HCT116 (cell line): ENCODE measurements at regions not wholly inside any gene's neighbourhood (a gene's known extent, or its start where the extent isn't known, plus 50 kb on each side); places are given as distances from the start of the nearest gene placed in this dataset.

Experiments
- ATAC-seq: fragments of 200-7000 bp; cut with Tn5 transposase; 2 replicates; pipeline ENCODE4 v1.9.1; 2020; ENCODE audit warnings: mild to moderate bottlenecking, moderate library complexity
- BruUV-seq: library from RNA; stranded (reverse); fragments of 400-500 nt; replicated peaks from 2 replicates; lab custom pipeline; 2021; lab: Mats Ljungman, UMichigan
- CTCF ChIA-PET: fragments of 300-600 bp; sonication (Branson Sonifier 250); formaldehyde crosslinking; loops from one replicate; lab custom pipeline; 2021; ENCODE audit warnings: antibody characterized with exemption; lab: Charles Lee
- POLR2A ChIA-PET: fragments of 300-600, 350-600 bp; sonication (Branson Sonifier 250); formaldehyde crosslinking; loops from one replicate; lab custom pipeline; 2021; ENCODE audit warnings: antibody characterized with exemption; lab: Charles Lee
- RAD21 ChIA-PET, 2 experiments: fragments of 300-600 bp; sonication (Branson Sonifier 250); formaldehyde crosslinking; loops; one replicate each; lab custom pipeline; 2023; ENCODE audit warnings: low total read pairs in 2 of 2; ENCODE audit not compliant: uncharacterized antibody in 2 of 2, unreplicated experiment in 2 of 2, low non-redundant PET in 1 of 2; lab: Charles Lee
- DNase-seq: peaks from one replicate; pipeline ENCODE4 v3.0.0-alpha.2; 2010; ENCODE audit warnings: low read depth, low spot score
- H2AFZ ChIP-seq: fragments of 200-600 bp; shearing (Covaris generic), sonication (generic); 2 replicates; pipeline ENCODE4 v1.6.1; 2017; ENCODE audit warnings: low read depth, mixed run types, mixed read lengths, antibody characterized with exemption, low read length; ENCODE audit not compliant: poor library complexity, severe bottlenecking
- H3K27ac ChIP-seq: 2 replicates; pipeline ENCODE4 v1.5.1; 2012; ENCODE audit warnings: low read depth, low read length
- H3K27me3 ChIP-seq: fragments of 200-600 bp; sonication (generic); 2 replicates; pipeline ENCODE4 v1.6.1; 2016; ENCODE audit warnings: mixed run types, low read length, mixed read lengths; ENCODE audit not compliant: insufficient read depth
- H3K36me3 ChIP-seq, 2 experiments: fragments of 200-500 bp in 1 of 2; fragments of 200-600 bp in 1 of 2; sonication (Bioruptor generic) in 1 of 2; sonication (generic) in 1 of 2; 2 replicates each; pipeline versions ENCODE4 v1.5.1 to v1.6.1; 2014 to 2016; ENCODE audit warnings: low read length in 2 of 2, inconsistent platforms in 1 of 2, mixed read lengths in 1 of 2, mixed run types in 1 of 2; ENCODE audit not compliant: insufficient read depth in 2 of 2, control insufficient read depth in 1 of 2
- H3K4me1 ChIP-seq, 2 experiments: fragments of 200-600 bp in 1 of 2; sonication (generic) in 1 of 2; 2 replicates each; pipeline versions ENCODE4 v1.5.1 to v1.6.1; 2012 to 2017; ENCODE audit warnings: low read length in 2 of 2, inconsistent platforms in 1 of 2, mild to moderate bottlenecking in 1 of 2, mixed read lengths in 1 of 2, mixed run types in 1 of 2, moderate library complexity in 1 of 2; ENCODE audit not compliant: insufficient read depth in 2 of 2, control insufficient read depth in 1 of 2
- H3K4me2 ChIP-seq: fragments of 200-600 bp; sonication (generic); 2 replicates; pipeline ENCODE4 v1.6.1; 2017; ENCODE audit warnings: mixed run types, low read length, mixed read lengths
- H3K4me3 ChIP-seq, 2 experiments: fragments of 200-600 bp in 1 of 2; sonication (generic) in 1 of 2; replicated peaks in 1 of 2; 2 replicates each; pipeline ENCODE4 v1.5.1; 2011 to 2016; ENCODE audit warnings: low read length in 2 of 2, control low read depth in 1 of 2, low read depth in 1 of 2, mild to moderate bottlenecking in 1 of 2, mixed read lengths in 1 of 2, mixed run types in 1 of 2
- H3K79me2 ChIP-seq: fragments of 200-600 bp; sonication (generic); 2 replicates; pipeline ENCODE4 v1.6.1; 2017; ENCODE audit warnings: mild to moderate bottlenecking, mixed run types, low read length, moderate library complexity, mixed read lengths; ENCODE audit not compliant: insufficient read depth
- H3K9ac ChIP-seq: fragments of 200-600 bp; sonication (generic); 2 replicates; pipeline ENCODE4 v1.6.1; 2016; ENCODE audit warnings: low read length, mixed read lengths
- H3K9me2 ChIP-seq: fragments of 200-600 bp; sonication (generic), shearing (Covaris generic); 2 replicates; pipeline ENCODE4 v1.6.1; 2017; ENCODE audit warnings: mixed run types, mild to moderate bottlenecking, moderate library complexity; ENCODE audit not compliant: insufficient read depth
- H3K9me3 ChIP-seq, 2 experiments: fragments of 200-500 bp in 1 of 2; fragments of 200-600 bp in 1 of 2; sonication (Bioruptor generic) in 1 of 2; sonication (generic) in 1 of 2; 2 replicates each; pipeline ENCODE4 v1.6.1; 2014 to 2017; ENCODE audit warnings: low read length in 2 of 2, mixed read lengths in 2 of 2, inconsistent platforms in 1 of 2, low read depth in 1 of 2, mild to moderate bottlenecking in 1 of 2, mixed run types in 1 of 2, moderate library complexity in 1 of 2; ENCODE audit not compliant: control insufficient read depth in 1 of 2, insufficient read depth in 1 of 2
- H4K20me1 ChIP-seq: fragments of 200-600 bp; sonication (generic), shearing (Covaris generic); 2 replicates; pipeline ENCODE4 v1.6.1; 2017; ENCODE audit warnings: mixed run types, mild to moderate bottlenecking, moderate library complexity; ENCODE audit not compliant: insufficient read depth
- CBX3 ChIP-seq: IDR thresholded peaks from 2 replicates; pipeline ENCODE4 v1.6.1; 2012; ENCODE audit warnings: low read depth
- EGR1 ChIP-seq: IDR thresholded peaks from 2 replicates; pipeline ENCODE4 v1.6.1; 2012; ENCODE audit warnings: low read depth
- ELF1 ChIP-seq: IDR thresholded peaks from 2 replicates; pipeline ENCODE4 v1.6.1; 2012; ENCODE audit warnings: low read depth, borderline replicate concordance
- EZH2 ChIP-seq: fragments of 200-600 bp; sonication (generic); IDR thresholded peaks from 2 replicates; pipeline ENCODE4 v1.6.1; 2017; ENCODE audit warnings: antibody characterized with exemption, mixed run types
- EZH2phosphoT487 ChIP-seq: fragments of 200-600 bp; IDR thresholded peaks from 2 replicates; pipeline ENCODE4 v1.6.1; 2018; ENCODE audit warnings: antibody characterized with exemption, borderline replicate concordance
- JUND ChIP-seq: IDR thresholded peaks from 2 replicates; pipeline ENCODE4 v1.6.1; 2012
- POLR2AphosphoS5 ChIP-seq: IDR thresholded peaks from 2 replicates; pipeline ENCODE4 v1.6.1; 2011; ENCODE audit warnings: mild to moderate bottlenecking, low read depth, low read length, moderate library complexity
- SP1 ChIP-seq: IDR thresholded peaks from 2 replicates; pipeline ENCODE4 v1.6.1; 2012; ENCODE audit warnings: low read depth
- SRF ChIP-seq: IDR thresholded peaks from 2 replicates; pipeline ENCODE4 v1.6.1; 2012; ENCODE audit warnings: low read depth
- ZFX ChIP-seq: fragments of 450-650 bp; IDR thresholded peaks from 2 replicates; pipeline ENCODE4 v1.6.1; 2017
- intact Hi-C: fragments of 100-400 bp; cut with micrococcal nuclease; formaldehyde crosslinking; loops from 2 replicates; pipeline ENCODE4 v1.10.0; 2022
- TF ChIP-seq, protein P1 (sequence below): IDR thresholded peaks from 2 replicates; pipeline ENCODE4 v1.6.1; 2011; ENCODE audit warnings: mild to moderate bottlenecking, low read length, moderate library complexity; ENCODE audit not compliant: insufficient replicate concordance; ENCODE audit errors: extremely low read depth

DNA sequence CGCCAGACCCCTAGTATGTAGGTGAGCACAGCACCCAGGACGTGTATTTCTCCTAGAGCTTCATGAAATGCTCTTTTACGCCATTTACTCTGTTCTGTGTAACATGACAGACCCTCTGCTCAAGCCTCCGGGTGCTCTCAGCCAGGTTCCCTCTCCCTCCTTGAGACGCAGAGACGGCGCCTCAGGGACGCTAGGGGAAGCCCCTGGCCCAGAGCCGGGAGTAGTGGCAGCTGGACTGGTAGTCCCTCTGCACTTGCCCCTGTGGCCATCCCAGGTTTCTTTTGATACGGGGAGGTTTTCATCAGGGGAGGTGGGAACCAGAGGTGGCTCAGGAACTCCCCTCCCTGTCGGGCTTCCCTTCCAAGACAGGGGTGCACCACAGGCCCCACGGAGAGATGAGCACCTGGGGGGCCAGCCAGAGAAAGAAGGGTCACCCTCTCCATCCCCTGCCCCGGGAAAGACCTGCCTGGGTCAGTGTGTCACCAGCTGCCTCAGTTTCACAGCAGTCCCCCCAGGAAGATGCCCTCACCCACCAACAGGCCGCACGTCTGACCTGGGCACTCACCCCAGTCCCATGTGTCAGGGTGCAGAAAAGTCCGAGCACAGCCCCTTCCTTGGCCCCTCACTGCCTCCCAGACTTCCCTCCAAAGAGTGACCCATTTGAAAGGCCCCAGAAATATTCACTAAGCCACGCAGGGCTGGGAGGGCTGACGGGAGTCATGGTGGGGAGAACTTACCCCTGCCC, 58.1 kb upstream of the AFDN start:
- H3K4me1 ChIP-seq = no peaks in the 10 kb centered on the region
- H3K27ac ChIP-seq = no peak overlapping the region
- H3K4me2 ChIP-seq = no peak overlapping the region
- intact Hi-C loops = no loop called here
- no peaks in the 10 kb centered on the region for H3K9me2 ChIP-seq
- H3K27me3 ChIP-seq = no peaks in the 10 kb centered on the region; the same call in none of the 2 replicates
- ChIA-PET CTCF (no interaction called here), RAD21 (no interaction called here), POLR2A (no interaction called here)
- no peaks in the 10 kb centered on the region for H3K36me3 ChIP-seq
- no peak overlapping the region for H2AFZ ChIP-seq
- H3K4me3 ChIP-seq = no peak overlapping the region
- no peaks in the 10 kb centered on the region for H3K79me2 ChIP-seq
- no peak for TF ChIP-seq EZH2
- TF ChIP-seq SP1 = no peak
- no peak for TF ChIP-seq EGR1
- no peak for TF ChIP-seq ELF1
- no peak for TF ChIP-seq EZH2phosphoT487
- no peak for TF ChIP-seq CBX3
- TF ChIP-seq, protein P1, sequence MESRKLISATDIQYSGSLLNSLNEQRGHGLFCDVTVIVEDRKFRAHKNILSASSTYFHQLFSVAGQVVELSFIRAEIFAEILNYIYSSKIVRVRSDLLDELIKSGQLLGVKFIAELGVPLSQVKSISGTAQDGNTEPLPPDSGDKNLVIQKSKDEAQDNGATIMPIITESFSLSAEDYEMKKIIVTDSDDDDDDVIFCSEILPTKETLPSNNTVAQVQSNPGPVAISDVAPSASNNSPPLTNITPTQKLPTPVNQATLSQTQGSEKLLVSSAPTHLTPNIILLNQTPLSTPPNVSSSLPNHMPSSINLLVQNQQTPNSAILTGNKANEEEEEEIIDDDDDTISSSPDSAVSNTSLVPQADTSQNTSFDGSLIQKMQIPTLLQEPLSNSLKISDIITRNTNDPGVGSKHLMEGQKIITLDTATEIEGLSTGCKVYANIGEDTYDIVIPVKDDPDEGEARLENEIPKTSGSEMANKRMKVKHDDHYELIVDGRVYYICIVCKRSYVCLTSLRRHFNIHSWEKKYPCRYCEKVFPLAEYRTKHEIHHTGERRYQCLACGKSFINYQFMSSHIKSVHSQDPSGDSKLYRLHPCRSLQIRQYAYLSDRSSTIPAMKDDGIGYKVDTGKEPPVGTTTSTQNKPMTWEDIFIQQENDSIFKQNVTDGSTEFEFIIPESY = no peak
- TF ChIP-seq SRF = no peak
- no peak for TF ChIP-seq ZFX
- no peak for TF ChIP-seq POLR2AphosphoS5
- no peak for TF ChIP-seq JUND
- H4K20me1 ChIP-seq = no peaks in the 10 kb centered on the region
- ATAC-seq = no peak
- BruUV-seq = no TSS peak
- H3K9ac ChIP-seq = no peak overlapping the region
- no peaks in the 10 kb centered on the region for H3K9me3 ChIP-seq
- no peak for DNase-seq
